ENCODE measurements at regions not wholly inside any gene's neighbourhood (a gene's known extent, or its start where the extent isn't known, plus 50 kb on each side); places are given as distances from the start of the nearest gene placed in this dataset.

DNA sequence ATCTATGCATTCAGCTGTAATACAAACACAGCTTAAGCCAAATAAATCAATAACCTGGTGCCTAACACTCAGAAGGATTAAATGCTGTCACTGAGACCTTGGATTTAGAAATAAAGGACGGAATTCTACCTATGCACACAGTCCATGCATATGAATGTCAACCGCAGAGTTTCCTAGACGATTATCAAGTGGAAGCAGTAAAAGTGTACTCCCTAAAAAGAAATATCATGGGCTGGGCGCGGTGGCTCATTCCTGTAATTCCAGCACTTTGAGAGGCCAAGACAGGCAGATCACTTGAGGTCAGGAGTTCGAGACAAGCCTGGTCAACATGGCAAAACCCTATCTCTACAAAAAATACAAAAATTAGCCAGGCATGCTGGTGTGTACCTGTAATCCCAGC lies 188.2 kb upstream of the DYRK2 start:
- H3K27me3 ChIP-seq (ENCODE audit: low read length): no peaks in the 10 kb centered on the region

GRCh38 chr12:67468549-67469245 lies 179.8 kb upstream of the DYRK2 start:
- Histone ChIP-seq H3K4me2 (ENCODE audit: low read depth, low read length, poor library complexity, severe bottlenecking) (no peak overlapping the region), H3K4me3 (ENCODE audit: insufficient read depth, low read length, poor library complexity, severe bottlenecking) (no peak overlapping the region), H3K9ac (ENCODE audit: low read length) (no peak overlapping the region), H3K36me3 (ENCODE audit: low read length) (no peaks in the 10 kb centered on the region), H3K79me2 (ENCODE audit: insufficient read depth, low read length) (no peaks in the 10 kb centered on the region), H3K9me3 (ENCODE audit: insufficient read depth, low read length) (no peaks in the 10 kb centered on the region), H4K20me1 (ENCODE audit: low read depth, low read length) (no peaks in the 10 kb centered on the region), H3K9me2 (replicated peaks; ENCODE audit: insufficient read depth, low read length) (no peaks in the 10 kb centered on the region; the same call in 1 of the 2 replicates), H3K27ac (ENCODE audit: low read depth, low read length) (no peak overlapping the region), H2AFZ (ENCODE audit: low read depth, low read length, severe bottlenecking) (no peak overlapping the region), H3K27me3 (ENCODE audit: low read length) (no peaks in the 10 kb centered on the region), H3F3A (ENCODE audit: insufficient read depth) (no peaks in the 10 kb centered on the region)
- TF ChIP-seq CTCF (IDR thresholded peaks at IDR 0.05; ENCODE audit: insufficient read depth, low read length, poor library complexity, severe bottlenecking) (no peak), EZH2phosphoT487 (conservative IDR thresholded peaks at IDR 0.05; ENCODE audit: low read length) (no peak)

More for the DNA sequence above, 188.2 kb upstream of the DYRK2 start:
- Histone ChIP-seq H3K9ac (ENCODE audit: low read length) (no peak overlapping the region), H3K79me2 (ENCODE audit: insufficient read depth, low read length) (no peaks in the 10 kb centered on the region), H4K20me1 (ENCODE audit: low read depth, low read length) (no peaks in the 10 kb centered on the region), H3K9me2 (replicated peaks; ENCODE audit: insufficient read depth, low read length) (no peaks in the 10 kb centered on the region), H3F3A (ENCODE audit: insufficient read depth) (no peaks in the 10 kb centered on the region), H2AFZ (ENCODE audit: low read depth, low read length, severe bottlenecking) (no peak overlapping the region), H3K27ac (ENCODE audit: low read depth, low read length) (no peak overlapping the region), H3K36me3 (ENCODE audit: low read length) (no peaks in the 10 kb centered on the region), H3K9me3 (ENCODE audit: insufficient read depth, low read length) (no peaks in the 10 kb centered on the region), H3K4me3 (ENCODE audit: insufficient read depth, low read length, poor library complexity, severe bottlenecking) (no peak overlapping the region), H3K4me2 (ENCODE audit: low read depth, low read length, poor library complexity, severe bottlenecking) (no peak overlapping the region)
- TF ChIP-seq CTCF (IDR thresholded peaks at IDR 0.05; ENCODE audit: insufficient read depth, low read length, poor library complexity, severe bottlenecking) (no peak), EZH2phosphoT487 (conservative IDR thresholded peaks at IDR 0.05; ENCODE audit: low read length) (no peak)

DNA sequence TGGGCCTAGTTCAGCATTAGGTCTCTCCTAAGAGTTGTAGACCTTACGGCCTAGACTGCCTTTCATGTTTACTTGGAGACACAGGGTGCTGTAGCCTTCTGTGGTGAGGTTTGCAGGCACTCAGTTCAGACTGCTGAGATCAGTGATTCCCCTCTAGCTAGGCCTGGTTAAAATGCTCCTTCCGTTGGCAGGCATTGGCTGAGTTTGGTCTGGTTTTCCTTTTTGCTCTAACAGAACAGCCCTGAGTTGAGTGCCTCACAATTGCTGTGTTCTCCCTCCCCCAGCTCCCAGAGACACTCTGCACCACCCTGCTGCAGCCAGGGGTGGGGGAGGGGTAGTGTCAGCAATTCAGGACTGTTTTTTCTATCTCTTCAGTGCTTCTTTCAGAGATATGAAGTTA lies 178.9 kb upstream of the DYRK2 start:
- Histone ChIP-seq H3K27ac (ENCODE audit: low read depth, low read length) (no peak overlapping the region), H4K20me1 (ENCODE audit: low read depth, low read length) (no peaks in the 10 kb centered on the region), H2AFZ (ENCODE audit: low read depth, low read length, severe bottlenecking) (no peak overlapping the region), H3K9ac (ENCODE audit: low read length) (no peak overlapping the region), H3K79me2 (ENCODE audit: insufficient read depth, low read length) (no peaks in the 10 kb centered on the region), H3K36me3 (ENCODE audit: low read length) (no peaks in the 10 kb centered on the region), H3F3A (ENCODE audit: insufficient read depth) (no peaks in the 10 kb centered on the region), H3K9me3 (ENCODE audit: insufficient read depth, low read length) (no peaks in the 10 kb centered on the region), H3K9me2 (replicated peaks; ENCODE audit: insufficient read depth, low read length) (no peaks in the 10 kb centered on the region; the same call in 1 of the 2 replicates), H3K27me3 (ENCODE audit: low read length) (no peaks in the 10 kb centered on the region), H3K4me3 (ENCODE audit: insufficient read depth, low read length, poor library complexity, severe bottlenecking) (no peak overlapping the region), H3K4me2 (ENCODE audit: low read depth, low read length, poor library complexity, severe bottlenecking) (no peak overlapping the region)
- TF ChIP-seq EZH2phosphoT487 (conservative IDR thresholded peaks at IDR 0.05; ENCODE audit: low read length): no peak
- no peak for TF ChIP-seq CTCF (IDR thresholded peaks at IDR 0.05; ENCODE audit: insufficient read depth, low read length, poor library complexity, severe bottlenecking)
